H1 (cell line): ENCODE measurements at regions not wholly inside any gene's neighbourhood (a gene's known extent, or its start where the extent isn't known, plus 50 kb on each side); places are given as distances from the start of the nearest gene placed in this dataset.

Source experiments
- BRCA1 ChIP-seq: IDR thresholded peaks from 2 replicates; pipeline ENCODE4 v1.6.1; 2012; ENCODE audit warnings: low read depth, low read length, improper control_type of control experiment
- EZH2 ChIP-seq: fragments of 200-600 bp; sonication (generic); IDR thresholded peaks from 2 replicates; pipeline ENCODE4 v1.7.1; 2012; ENCODE audit warnings: low read depth, mild to moderate bottlenecking, moderate library complexity, low read length, inconsistent platforms; ENCODE audit not compliant: severe bottlenecking
- HDAC6 ChIP-seq: IDR thresholded peaks from one replicate; pipeline ENCODE4 v1.7.1; 2012; ENCODE audit warnings: low read depth, mild to moderate bottlenecking, inconsistent platforms, low read length, moderate library complexity
- TCF12 ChIP-seq: IDR thresholded peaks from 2 replicates; pipeline ENCODE4 v1.6.1; 2011; ENCODE audit warnings: low read depth, mild to moderate bottlenecking, low read length
- TF ChIP-seq, protein P1 (sequence below): fragments of 300-600 bp; sonication (generic); IDR thresholded peaks from 2 replicates; pipeline ENCODE4 v1.7.1; 2012; ENCODE audit warnings: low read length, moderate library complexity, mild to moderate bottlenecking, inconsistent platforms; ENCODE audit not compliant: insufficient replicate concordance

DNA sequence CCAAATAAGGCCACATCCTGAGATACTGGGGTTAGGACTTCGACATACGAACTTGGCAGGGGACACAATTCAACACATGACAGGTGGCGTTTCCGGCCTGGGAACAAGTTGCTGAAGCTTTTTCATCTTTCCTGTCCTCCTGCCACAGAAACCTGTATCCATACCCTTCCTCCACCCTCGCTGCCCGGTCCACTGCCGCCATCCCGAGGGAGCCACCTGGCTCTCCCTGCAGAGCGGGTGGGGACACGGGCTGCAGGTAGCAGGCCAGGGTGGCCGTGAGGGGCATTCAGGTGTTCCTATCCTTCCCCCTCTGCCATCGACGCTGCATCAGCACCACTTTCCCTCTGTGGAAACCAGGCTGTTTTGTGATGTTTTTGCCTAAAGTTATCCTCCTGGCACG, 74.4 kb upstream of the TWIST2 start (continued):
- TF ChIP-seq BRCA1 (no peak), HDAC6 (no peak), TCF12 (no peak), EZH2 (no peak)
- TF ChIP-seq, protein P1, sequence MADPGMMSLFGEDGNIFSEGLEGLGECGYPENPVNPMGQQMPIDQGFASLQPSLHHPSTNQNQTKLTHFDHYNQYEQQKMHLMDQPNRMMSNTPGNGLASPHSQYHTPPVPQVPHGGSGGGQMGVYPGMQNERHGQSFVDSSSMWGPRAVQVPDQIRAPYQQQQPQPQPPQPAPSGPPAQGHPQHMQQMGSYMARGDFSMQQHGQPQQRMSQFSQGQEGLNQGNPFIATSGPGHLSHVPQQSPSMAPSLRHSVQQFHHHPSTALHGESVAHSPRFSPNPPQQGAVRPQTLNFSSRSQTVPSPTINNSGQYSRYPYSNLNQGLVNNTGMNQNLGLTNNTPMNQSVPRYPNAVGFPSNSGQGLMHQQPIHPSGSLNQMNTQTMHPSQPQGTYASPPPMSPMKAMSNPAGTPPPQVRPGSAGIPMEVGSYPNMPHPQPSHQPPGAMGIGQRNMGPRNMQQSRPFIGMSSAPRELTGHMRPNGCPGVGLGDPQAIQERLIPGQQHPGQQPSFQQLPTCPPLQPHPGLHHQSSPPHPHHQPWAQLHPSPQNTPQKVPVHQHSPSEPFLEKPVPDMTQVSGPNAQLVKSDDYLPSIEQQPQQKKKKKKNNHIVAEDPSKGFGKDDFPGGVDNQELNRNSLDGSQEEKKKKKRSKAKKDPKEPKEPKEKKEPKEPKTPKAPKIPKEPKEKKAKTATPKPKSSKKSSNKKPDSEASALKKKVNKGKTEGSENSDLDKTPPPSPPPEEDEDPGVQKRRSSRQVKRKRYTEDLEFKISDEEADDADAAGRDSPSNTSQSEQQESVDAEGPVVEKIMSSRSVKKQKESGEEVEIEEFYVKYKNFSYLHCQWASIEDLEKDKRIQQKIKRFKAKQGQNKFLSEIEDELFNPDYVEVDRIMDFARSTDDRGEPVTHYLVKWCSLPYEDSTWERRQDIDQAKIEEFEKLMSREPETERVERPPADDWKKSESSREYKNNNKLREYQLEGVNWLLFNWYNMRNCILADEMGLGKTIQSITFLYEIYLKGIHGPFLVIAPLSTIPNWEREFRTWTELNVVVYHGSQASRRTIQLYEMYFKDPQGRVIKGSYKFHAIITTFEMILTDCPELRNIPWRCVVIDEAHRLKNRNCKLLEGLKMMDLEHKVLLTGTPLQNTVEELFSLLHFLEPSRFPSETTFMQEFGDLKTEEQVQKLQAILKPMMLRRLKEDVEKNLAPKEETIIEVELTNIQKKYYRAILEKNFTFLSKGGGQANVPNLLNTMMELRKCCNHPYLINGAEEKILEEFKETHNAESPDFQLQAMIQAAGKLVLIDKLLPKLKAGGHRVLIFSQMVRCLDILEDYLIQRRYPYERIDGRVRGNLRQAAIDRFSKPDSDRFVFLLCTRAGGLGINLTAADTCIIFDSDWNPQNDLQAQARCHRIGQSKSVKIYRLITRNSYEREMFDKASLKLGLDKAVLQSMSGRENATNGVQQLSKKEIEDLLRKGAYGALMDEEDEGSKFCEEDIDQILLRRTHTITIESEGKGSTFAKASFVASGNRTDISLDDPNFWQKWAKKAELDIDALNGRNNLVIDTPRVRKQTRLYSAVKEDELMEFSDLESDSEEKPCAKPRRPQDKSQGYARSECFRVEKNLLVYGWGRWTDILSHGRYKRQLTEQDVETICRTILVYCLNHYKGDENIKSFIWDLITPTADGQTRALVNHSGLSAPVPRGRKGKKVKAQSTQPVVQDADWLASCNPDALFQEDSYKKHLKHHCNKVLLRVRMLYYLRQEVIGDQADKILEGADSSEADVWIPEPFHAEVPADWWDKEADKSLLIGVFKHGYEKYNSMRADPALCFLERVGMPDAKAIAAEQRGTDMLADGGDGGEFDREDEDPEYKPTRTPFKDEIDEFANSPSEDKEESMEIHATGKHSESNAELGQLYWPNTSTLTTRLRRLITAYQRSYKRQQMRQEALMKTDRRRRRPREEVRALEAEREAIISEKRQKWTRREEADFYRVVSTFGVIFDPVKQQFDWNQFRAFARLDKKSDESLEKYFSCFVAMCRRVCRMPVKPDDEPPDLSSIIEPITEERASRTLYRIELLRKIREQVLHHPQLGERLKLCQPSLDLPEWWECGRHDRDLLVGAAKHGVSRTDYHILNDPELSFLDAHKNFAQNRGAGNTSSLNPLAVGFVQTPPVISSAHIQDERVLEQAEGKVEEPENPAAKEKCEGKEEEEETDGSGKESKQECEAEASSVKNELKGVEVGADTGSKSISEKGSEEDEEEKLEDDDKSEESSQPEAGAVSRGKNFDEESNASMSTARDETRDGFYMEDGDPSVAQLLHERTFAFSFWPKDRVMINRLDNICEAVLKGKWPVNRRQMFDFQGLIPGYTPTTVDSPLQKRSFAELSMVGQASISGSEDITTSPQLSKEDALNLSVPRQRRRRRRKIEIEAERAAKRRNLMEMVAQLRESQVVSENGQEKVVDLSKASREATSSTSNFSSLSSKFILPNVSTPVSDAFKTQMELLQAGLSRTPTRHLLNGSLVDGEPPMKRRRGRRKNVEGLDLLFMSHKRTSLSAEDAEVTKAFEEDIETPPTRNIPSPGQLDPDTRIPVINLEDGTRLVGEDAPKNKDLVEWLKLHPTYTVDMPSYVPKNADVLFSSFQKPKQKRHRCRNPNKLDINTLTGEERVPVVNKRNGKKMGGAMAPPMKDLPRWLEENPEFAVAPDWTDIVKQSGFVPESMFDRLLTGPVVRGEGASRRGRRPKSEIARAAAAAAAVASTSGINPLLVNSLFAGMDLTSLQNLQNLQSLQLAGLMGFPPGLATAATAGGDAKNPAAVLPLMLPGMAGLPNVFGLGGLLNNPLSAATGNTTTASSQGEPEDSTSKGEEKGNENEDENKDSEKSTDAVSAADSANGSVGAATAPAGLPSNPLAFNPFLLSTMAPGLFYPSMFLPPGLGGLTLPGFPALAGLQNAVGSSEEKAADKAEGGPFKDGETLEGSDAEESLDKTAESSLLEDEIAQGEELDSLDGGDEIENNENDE, result no peak
